Neuronal stem cell (in vitro differentiated cells): ENCODE measurements at regions not wholly inside any gene's neighbourhood (a gene's known extent, or its start where the extent isn't known, plus 50 kb on each side); places are given as distances from the start of the nearest gene placed in this dataset.
A peak's percentile ranks its signal among the peaks of the same experiment; 100 is the strongest.

Source experiments
- DNase-seq: peaks from one replicate; pipeline ENCODE4 v3.0.0-alpha.2; 2013; ENCODE audit warnings: low spot score
- H2AFZ ChIP-seq: one replicate; pipeline ENCODE4 v1.6.1; 2013; ENCODE audit warnings: mild to moderate bottlenecking, low read length, inconsistent platforms
- H2AK5ac ChIP-seq: 2 replicates; pipeline ENCODE4 v1.6.1; 2013; ENCODE audit warnings: low read depth, mild to moderate bottlenecking, inconsistent platforms, low read length, moderate library complexity, mixed read lengths
- H2BK120ac ChIP-seq: 2 replicates; pipeline ENCODE4 v1.6.1; 2013; ENCODE audit warnings: low read depth, mild to moderate bottlenecking, inconsistent platforms, low read length, moderate library complexity, mixed read lengths
- H2BK12ac ChIP-seq: one replicate; pipeline ENCODE4 v1.6.1; 2013; ENCODE audit warnings: low read length, inconsistent platforms
- H2BK15ac ChIP-seq: 2 replicates; pipeline ENCODE4 v1.6.1; 2013; ENCODE audit warnings: mild to moderate bottlenecking, low read length, inconsistent platforms, mixed read lengths
- H2BK5ac ChIP-seq: one replicate; pipeline ENCODE4 v1.6.1; 2013; ENCODE audit warnings: inconsistent platforms, mild to moderate bottlenecking, low read length, moderate library complexity
- H3K14ac ChIP-seq: one replicate; pipeline ENCODE4 v1.6.1; 2013; ENCODE audit warnings: low read length, inconsistent platforms
- H3K18ac ChIP-seq: 2 replicates; pipeline ENCODE4 v1.6.1; 2013; ENCODE audit warnings: low read length, inconsistent platforms
- H3K23ac ChIP-seq: 2 replicates; pipeline ENCODE4 v1.6.1; 2013; ENCODE audit warnings: low read depth, mild to moderate bottlenecking, mixed read lengths, low read length, inconsistent platforms; ENCODE audit not compliant: poor library complexity
- H3K27ac ChIP-seq: replicated peaks from 3 replicates; pipeline ENCODE4 v1.5.1; 2013; ENCODE audit warnings: low read length, inconsistent platforms
- H3K27me3 ChIP-seq, 3 experiments: 2 replicates each; pipeline ENCODE4 v1.6.1; 2013; ENCODE audit warnings: low read length in 3 of 3, mild to moderate bottlenecking in 2 of 3, inconsistent platforms in 1 of 3, low read depth in 1 of 3, mixed read lengths in 1 of 3, moderate library complexity in 1 of 3; ENCODE audit not compliant: control insufficient read depth in 3 of 3, insufficient read depth in 3 of 3
- H3K36me3 ChIP-seq, 2 donors: replicated peaks in 1 of 2; 2 replicates each; pipeline ENCODE4 v1.6.1; 2013; ENCODE audit warnings: low read length in 2 of 2; ENCODE audit not compliant: control insufficient read depth in 2 of 2, insufficient read depth in 2 of 2
- H3K4ac ChIP-seq: 2 replicates; pipeline ENCODE4 v1.6.1; 2013; ENCODE audit warnings: inconsistent platforms, mild to moderate bottlenecking, low read length, moderate library complexity
- H3K4me1 ChIP-seq, 2 donors: 1 replicate in 1 of 2; 2 replicates in 1 of 2; pipeline ENCODE4 v1.6.1; 2013; ENCODE audit warnings: low read length in 2 of 2, low read depth in 1 of 2; ENCODE audit not compliant: control insufficient read depth in 2 of 2, insufficient read depth in 1 of 2
- H3K4me2 ChIP-seq: one replicate; pipeline ENCODE4 v1.6.1; 2013; ENCODE audit warnings: mild to moderate bottlenecking, low read length, inconsistent platforms; ENCODE audit not compliant: insufficient read depth, poor library complexity, severe bottlenecking
- H3K4me3 ChIP-seq, 2 donors: 2 replicates each; pipeline ENCODE4 v1.5.1; 2013; ENCODE audit warnings: low read length in 2 of 2, mild to moderate bottlenecking in 2 of 2, inconsistent platforms in 1 of 2, moderate library complexity in 1 of 2
- H3K79me1 ChIP-seq: one replicate; pipeline ENCODE4 v1.6.1; 2013; ENCODE audit warnings: low read depth, mild to moderate bottlenecking, inconsistent platforms, low read length, moderate library complexity
- H3K9ac ChIP-seq: one replicate; pipeline ENCODE4 v1.6.1; 2013; ENCODE audit warnings: mild to moderate bottlenecking, low read depth, low read length, inconsistent platforms; ENCODE audit not compliant: poor library complexity
- H3K9me3 ChIP-seq, 2 donors: replicated peaks in 1 of 2; 2 replicates each; pipeline versions ENCODE3 to v1.6.1; 2013; ENCODE audit warnings: low read length in 2 of 2, mild to moderate bottlenecking in 2 of 2, inconsistent platforms in 1 of 2, low read depth in 1 of 2, mixed read lengths in 1 of 2, moderate library complexity in 1 of 2; ENCODE audit not compliant: control insufficient read depth in 2 of 2, insufficient read depth in 1 of 2
- H4K8ac ChIP-seq: one replicate; pipeline ENCODE4 v1.6.1; 2013; ENCODE audit warnings: low read depth, mild to moderate bottlenecking, inconsistent platforms, low read length, moderate library complexity
- H4K91ac ChIP-seq: one replicate; pipeline ENCODE4 v1.6.1; 2013; ENCODE audit warnings: low read length, low read depth, mild to moderate bottlenecking, inconsistent platforms; ENCODE audit not compliant: poor library complexity
- WGBS, 2 donors: extraction: QIAGEN DNeasy Blood & Tissue Kit; methylation state at CpG; one replicate each; pipeline ENCODE4 v1.1.7; 2013; ENCODE audit warnings: missing lambda C conversion rate in 2 of 2, mixed read lengths in 1 of 2; ENCODE audit not compliant: insufficient read length in 2 of 2, insufficient replicate concordance in 1 of 2; ENCODE audit errors: extremely low coverage in 2 of 2; 5-methylcytosine and 5-hydroxymethylcytosine counted together

DNA sequence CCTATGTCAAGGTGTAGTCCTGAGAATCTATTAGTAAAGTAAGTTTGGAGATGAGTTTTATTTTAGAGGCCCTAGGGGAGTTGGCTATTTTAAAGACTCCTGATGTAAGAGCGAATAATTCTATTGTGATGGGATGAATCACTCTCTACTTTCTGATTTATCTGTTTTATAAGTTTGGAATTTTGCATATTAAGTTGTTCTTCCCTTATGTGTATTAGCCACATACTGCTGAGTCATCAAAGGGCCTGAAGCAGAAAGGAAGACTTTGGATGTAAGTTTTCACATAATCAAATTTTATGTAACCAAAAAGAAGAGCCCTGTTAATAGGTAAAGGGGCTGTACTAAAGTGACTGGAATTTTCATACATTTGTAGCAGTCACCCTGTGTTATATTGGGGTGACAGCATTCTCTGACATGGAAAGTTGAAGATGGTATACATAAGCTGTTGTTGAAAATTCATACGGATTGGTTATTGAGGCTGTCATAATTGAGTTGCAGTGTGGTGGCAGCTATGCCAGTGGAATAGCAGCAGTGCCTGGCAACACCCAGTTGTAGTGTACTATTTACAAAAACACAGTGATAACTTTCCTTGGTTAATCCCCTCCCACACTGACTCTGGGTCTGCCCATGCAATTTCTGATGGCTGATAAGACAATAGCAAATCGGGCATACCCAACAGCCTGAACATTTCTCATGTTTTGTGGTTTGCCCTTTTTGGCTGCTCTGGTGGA is 90.6 kb upstream of the NTM start:
- Histone ChIP-seq H3K14ac (no peak overlapping the region), H3K9me3 (peaks cover 0 to 2% of the 10 kb centered on the region in 2 donors), H4K8ac (no peak overlapping the region), H3K23ac (no peak overlapping the region), H2BK120ac (no peak overlapping the region), H2BK12ac (no peak overlapping the region), H3K4ac (no peak overlapping the region), H2BK15ac (no peak overlapping the region), H4K91ac (no peak overlapping the region), H2AK5ac (no peak overlapping the region), H3K9ac (no peak overlapping the region), H3K27me3 (no peaks in the 10 kb centered on the region), H3K4me3 (no peak overlapping the region), H3K4me1 (peaks cover 0 to 6% of the 10 kb centered on the region in 2 donors), H3K36me3 (no peaks in the 10 kb centered on the region), H3K79me1 (no peaks in the 10 kb centered on the region), H3K4me2 (no peak overlapping the region), H2BK5ac (no peak overlapping the region), H2AFZ (no peak overlapping the region), H3K18ac (no peak overlapping the region), H3K27ac (no peak overlapping the region)
- WGBS, 2 donors = no CpG with 5 or more reads among the region's 3 CpGs
- DNase-seq = no peak

DNA sequence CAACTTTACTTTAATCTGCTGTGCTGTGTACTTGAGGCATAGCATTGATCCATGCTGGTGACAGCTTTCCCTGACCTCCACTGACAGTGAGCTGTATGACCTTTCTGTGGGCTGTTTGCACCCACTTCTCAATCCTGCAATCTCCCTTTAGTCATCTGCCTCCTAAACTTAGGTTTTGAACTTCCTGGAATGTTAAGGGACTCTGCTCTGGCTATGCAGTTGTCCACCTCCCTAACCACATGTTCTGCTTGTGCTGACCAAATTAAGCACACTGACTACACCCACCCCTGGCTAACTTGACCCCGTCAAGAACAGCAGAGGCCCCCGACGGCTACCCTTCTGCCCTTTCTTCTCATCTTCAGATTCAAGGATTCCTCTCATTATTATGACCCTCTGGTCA is 89.1 kb upstream of the NTM start:
- Histone ChIP-seq H3K4me3 (no peak overlapping the region), H3K79me1 (no peaks in the 10 kb centered on the region), H2BK12ac (no peak overlapping the region), H2AFZ (no peak overlapping the region), H3K9me3 (peaks cover 0 to 2% of the 10 kb centered on the region in 2 donors), H4K8ac (no peak overlapping the region), H3K23ac (no peak overlapping the region), H3K4me2 (no peak overlapping the region), H3K4ac (no peak overlapping the region), H4K91ac (no peak overlapping the region), H3K9ac (no peak overlapping the region), H2BK5ac (no peak overlapping the region), H2BK120ac (no peak overlapping the region), H3K14ac (no peak overlapping the region), H3K36me3 (no peaks in the 10 kb centered on the region), H3K27me3 (no peaks in the 10 kb centered on the region), H2BK15ac (no peak overlapping the region), H3K27ac (no peak overlapping the region), H2AK5ac (no peak overlapping the region), H3K4me1 (peaks cover 0 to 3% of the 10 kb centered on the region in 2 donors), H3K18ac (no peak overlapping the region)
- DNase-seq = no peak
- WGBS, 2 donors = no CpG with 5 or more reads among the region's 3 CpGs

DNA sequence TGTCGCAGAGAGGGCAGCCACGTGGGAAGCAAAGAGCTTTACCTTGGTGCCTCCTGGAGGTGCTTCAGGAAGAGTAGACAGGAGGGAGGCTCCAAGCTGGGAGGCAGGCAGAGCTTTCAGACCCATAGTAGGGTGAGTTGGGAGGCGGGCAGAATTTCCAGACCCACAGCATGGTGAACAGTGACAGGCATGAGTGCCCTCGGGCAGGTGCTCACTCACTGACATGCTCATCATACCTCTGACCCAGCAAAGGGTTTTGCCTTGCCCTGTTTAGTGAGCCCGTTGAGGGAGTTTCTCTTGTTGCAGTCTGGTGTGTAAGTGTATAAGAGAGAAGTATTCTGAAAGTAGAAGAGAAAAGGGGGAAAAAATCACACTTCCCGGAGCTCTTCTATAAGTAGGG is 86.4 kb upstream of the NTM start:
- H3K23ac ChIP-seq = no peak overlapping the region
- H2BK5ac ChIP-seq = no peak overlapping the region
- H3K14ac ChIP-seq = no peak overlapping the region
- H4K8ac ChIP-seq = no peak overlapping the region
- WGBS, 2 donors = no CpG with 5 or more reads among the region's 6 CpGs
- no peaks in the 10 kb centered on the region for H3K27me3 ChIP-seq
- no peak overlapping the region for H2BK12ac ChIP-seq
- no peak overlapping the region for H3K4me2 ChIP-seq
- H3K9ac ChIP-seq = no peak overlapping the region
- H3K9me3 ChIP-seq = peaks cover 0 to 2% of the 10 kb centered on the region in 2 donors
- H2BK120ac ChIP-seq = no peak overlapping the region
- no peaks in the 10 kb centered on the region for H3K36me3 ChIP-seq
- no peak overlapping the region for H2AFZ ChIP-seq
- H2BK15ac ChIP-seq = no peak overlapping the region
- no peak overlapping the region for H3K4ac ChIP-seq
- H3K79me1 ChIP-seq = no peaks in the 10 kb centered on the region
- no peak overlapping the region for H3K27ac ChIP-seq
- H3K4me3 ChIP-seq = no peak overlapping the region
- peak overlapping the region; percentile 71 for H3K18ac ChIP-seq
- no peak overlapping the region for H4K91ac ChIP-seq
- DNase-seq = no peak
- H3K4me1 ChIP-seq = peaks cover 0 to 2% of the 10 kb centered on the region in 2 donors
- no peak overlapping the region for H2AK5ac ChIP-seq

DNA sequence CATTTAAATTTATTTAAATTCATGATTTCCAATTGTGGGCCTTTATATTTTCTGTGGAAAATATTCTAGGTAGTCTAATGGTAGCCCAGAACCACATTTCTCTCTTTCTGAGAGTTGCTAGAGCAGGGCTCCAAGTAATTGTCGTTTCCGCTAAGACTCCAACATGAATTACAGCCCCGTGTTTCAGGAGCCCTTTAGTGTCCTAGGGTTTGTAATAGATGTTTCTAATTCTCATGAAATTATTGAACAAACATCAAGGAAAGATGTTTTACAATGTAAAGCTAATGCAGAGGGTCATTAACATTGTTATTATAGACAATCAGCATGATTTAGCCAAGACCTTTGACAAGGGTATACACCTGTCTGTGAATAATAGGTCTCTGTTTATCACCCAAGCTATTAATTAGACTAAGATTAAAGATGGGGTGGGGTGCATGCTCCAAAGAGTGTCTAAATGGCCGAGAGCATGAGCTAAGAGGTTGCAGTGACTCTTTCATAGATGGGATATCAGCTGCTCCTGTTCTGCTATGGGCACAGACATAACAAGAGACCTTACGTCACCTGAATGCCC is 81.8 kb upstream of the NTM start:
- Histone ChIP-seq H3K23ac (no peak overlapping the region), H3K4me3 (no peak overlapping the region), H2BK120ac (no peak overlapping the region), H4K8ac (no peak overlapping the region), H3K4me1 (peaks cover 0 to 11% of the 10 kb centered on the region in 2 donors), H3K9ac (no peak overlapping the region), H3K27ac (no peak overlapping the region), H3K14ac (no peak overlapping the region), H2AFZ (no peak overlapping the region), H4K91ac (no peak overlapping the region), H3K79me1 (no peaks in the 10 kb centered on the region), H2AK5ac (no peak overlapping the region), H3K9me3 (no peaks in the 10 kb centered on the region), H3K36me3 (no peaks in the 10 kb centered on the region), H2BK15ac (no peak overlapping the region), H2BK5ac (no peak overlapping the region), H3K27me3 (no peaks in the 10 kb centered on the region), H3K4me2 (no peak overlapping the region), H2BK12ac (no peak overlapping the region), H3K18ac (no peak overlapping the region), H3K4ac (no peak overlapping the region)
- no CpG with 5 or more reads among the region's 5 CpGs for WGBS, 2 donors
- DNase-seq = no peak
